ENCODE measurements at regions not wholly inside any gene's neighbourhood (a gene's known extent, or its start where the extent isn't known, plus 50 kb on each side); places are given as distances from the start of the nearest gene placed in this dataset.

DNA sequence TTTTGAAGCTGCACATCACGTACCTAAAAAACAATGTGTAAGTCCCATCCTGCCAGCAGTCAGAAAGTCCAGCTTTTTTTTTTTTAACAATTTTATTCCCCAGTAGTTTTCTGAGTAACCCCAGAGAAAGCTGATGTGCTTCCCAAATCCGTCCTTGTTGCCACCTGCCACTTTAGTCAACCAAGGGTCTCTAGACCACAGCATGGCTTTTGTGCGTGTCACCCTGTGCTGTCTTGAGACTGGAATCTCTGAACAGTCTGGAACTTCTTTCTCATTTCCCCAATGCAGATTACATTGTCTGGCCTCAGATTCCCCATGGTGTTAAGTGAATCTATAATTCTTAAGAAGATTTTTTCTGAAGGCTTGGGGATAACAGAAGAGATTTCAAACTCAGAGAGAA, 289.2 kb upstream of the KLF12 start (continued):
- TF ChIP-seq, protein P1, sequence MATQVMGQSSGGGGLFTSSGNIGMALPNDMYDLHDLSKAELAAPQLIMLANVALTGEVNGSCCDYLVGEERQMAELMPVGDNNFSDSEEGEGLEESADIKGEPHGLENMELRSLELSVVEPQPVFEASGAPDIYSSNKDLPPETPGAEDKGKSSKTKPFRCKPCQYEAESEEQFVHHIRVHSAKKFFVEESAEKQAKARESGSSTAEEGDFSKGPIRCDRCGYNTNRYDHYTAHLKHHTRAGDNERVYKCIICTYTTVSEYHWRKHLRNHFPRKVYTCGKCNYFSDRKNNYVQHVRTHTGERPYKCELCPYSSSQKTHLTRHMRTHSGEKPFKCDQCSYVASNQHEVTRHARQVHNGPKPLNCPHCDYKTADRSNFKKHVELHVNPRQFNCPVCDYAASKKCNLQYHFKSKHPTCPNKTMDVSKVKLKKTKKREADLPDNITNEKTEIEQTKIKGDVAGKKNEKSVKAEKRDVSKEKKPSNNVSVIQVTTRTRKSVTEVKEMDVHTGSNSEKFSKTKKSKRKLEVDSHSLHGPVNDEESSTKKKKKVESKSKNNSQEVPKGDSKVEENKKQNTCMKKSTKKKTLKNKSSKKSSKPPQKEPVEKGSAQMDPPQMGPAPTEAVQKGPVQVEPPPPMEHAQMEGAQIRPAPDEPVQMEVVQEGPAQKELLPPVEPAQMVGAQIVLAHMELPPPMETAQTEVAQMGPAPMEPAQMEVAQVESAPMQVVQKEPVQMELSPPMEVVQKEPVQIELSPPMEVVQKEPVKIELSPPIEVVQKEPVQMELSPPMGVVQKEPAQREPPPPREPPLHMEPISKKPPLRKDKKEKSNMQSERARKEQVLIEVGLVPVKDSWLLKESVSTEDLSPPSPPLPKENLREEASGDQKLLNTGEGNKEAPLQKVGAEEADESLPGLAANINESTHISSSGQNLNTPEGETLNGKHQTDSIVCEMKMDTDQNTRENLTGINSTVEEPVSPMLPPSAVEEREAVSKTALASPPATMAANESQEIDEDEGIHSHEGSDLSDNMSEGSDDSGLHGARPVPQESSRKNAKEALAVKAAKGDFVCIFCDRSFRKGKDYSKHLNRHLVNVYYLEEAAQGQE (IDR thresholded peaks at IDR 0.05; ENCODE audit: low read depth, low read length): no peak
- TF ChIP-seq SPI1 (IDR thresholded peaks at IDR 0.05; ENCODE audit: borderline replicate concordance, insufficient read depth, low read depth, low read length): no peak

DNA sequence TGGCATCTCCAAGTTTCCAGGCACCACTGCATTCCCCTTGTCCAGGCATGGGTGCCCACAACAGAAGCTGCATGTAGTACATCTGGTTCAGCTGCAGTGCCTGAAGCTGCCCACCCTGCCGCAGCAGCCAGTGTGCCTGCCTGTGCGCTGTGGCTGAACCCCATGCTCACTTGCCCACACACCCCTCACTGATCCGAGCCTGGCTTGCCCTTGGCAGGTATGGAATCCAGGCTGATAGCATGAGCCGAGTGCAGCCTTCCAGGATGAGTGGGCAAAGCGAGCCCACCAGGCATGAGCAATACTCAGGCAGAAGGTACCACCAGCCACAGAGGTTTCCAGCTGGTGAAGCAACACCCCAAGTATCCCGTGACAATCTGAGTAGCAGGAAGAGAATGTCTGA, 280.3 kb upstream of the KLF12 start:
- Histone ChIP-seq H3K79me2 (ENCODE audit: control insufficient read depth, insufficient read depth, low read length) (no peaks in the 10 kb centered on the region), H3K36me3 (ENCODE audit: control insufficient read depth in 2 of 2, insufficient read depth in 2 of 2, low read length in 1 of 2) (no peaks in the 10 kb centered on the region), H3K27ac (ENCODE audit: control insufficient read depth, insufficient read depth) (no peak overlapping the region), H3K9me3 (replicated peaks; ENCODE audit: control insufficient read depth, insufficient read depth, low read length) (no peaks in the 10 kb centered on the region), H3K4me3 (no peak overlapping the region), H3K4me1 (ENCODE audit: control insufficient read depth, insufficient read depth, low read length) (no peaks in the 10 kb centered on the region), H4K20me1 (ENCODE audit: control insufficient read depth, insufficient read depth) (no peaks in the 10 kb centered on the region), H3K27me3 (replicated peaks in 1 of 2; ENCODE audit: control insufficient read depth in 2 of 2, insufficient read depth in 2 of 2, low read length in 1 of 2) (no peaks in the 10 kb centered on the region), H2AFZ (ENCODE audit: control insufficient read depth, low read depth, low read length) (no peak overlapping the region), H3K9ac (ENCODE audit: control insufficient read depth, insufficient read depth, low read length) (no peak overlapping the region), H3K4me2 (ENCODE audit: control insufficient read depth, insufficient read depth) (no peak overlapping the region)
- ChIA-PET CTCF (no interaction called here), POLR2A (no interaction called here), SMC1A (ENCODE audit: uncharacterized antibody, unreplicated experiment) (no interaction called here), RAD21 (ENCODE audit: unreplicated experiment) (no interaction called here)
- WGBS (ENCODE audit: insufficient coverage, insufficient replicate concordance, low lambda C conversion rate, missing lambda C conversion rate): 30% methylated on average over 6 of the region's 6 CpGs
- BruUV-seq (replicated peaks): no TSS peak
- DNase-seq (ENCODE audit: low read depth, low spot score) (no peak), ATAC-seq (no peak), FAIRE-seq (no peak)
- intact Hi-C loops (cut with micrococcal nuclease; ENCODE audit: unreplicated experiment): no loop called here
- in situ Hi-C loops (cut with MboI): no loop called here
- TF ChIP-seq JUNB (IDR thresholded peaks at IDR 0.05) (no peak), NBN (IDR thresholded peaks at IDR 0.05) (no peak), CREM (IDR thresholded peaks at IDR 0.05; ENCODE audit: low read depth) (no peak), DPF2 (IDR thresholded peaks at IDR 0.05) (no peak), SMAD1 (IDR thresholded peaks at IDR 0.05; ENCODE audit: low read depth, partially characterized antibody) (no peak), NR2C2 (IDR thresholded peaks at IDR 0.05; ENCODE audit: borderline replicate concordance, control insufficient read depth, insufficient read length, low read depth) (no peak), PML (IDR thresholded peaks at IDR 0.05; ENCODE audit: low read length) (no peak), SRF (IDR thresholded peaks at IDR 0.05; ENCODE audit: low read depth in 2 of 2, low read length in 2 of 2) (no peak)
- TF ChIP-seq, protein P2, sequence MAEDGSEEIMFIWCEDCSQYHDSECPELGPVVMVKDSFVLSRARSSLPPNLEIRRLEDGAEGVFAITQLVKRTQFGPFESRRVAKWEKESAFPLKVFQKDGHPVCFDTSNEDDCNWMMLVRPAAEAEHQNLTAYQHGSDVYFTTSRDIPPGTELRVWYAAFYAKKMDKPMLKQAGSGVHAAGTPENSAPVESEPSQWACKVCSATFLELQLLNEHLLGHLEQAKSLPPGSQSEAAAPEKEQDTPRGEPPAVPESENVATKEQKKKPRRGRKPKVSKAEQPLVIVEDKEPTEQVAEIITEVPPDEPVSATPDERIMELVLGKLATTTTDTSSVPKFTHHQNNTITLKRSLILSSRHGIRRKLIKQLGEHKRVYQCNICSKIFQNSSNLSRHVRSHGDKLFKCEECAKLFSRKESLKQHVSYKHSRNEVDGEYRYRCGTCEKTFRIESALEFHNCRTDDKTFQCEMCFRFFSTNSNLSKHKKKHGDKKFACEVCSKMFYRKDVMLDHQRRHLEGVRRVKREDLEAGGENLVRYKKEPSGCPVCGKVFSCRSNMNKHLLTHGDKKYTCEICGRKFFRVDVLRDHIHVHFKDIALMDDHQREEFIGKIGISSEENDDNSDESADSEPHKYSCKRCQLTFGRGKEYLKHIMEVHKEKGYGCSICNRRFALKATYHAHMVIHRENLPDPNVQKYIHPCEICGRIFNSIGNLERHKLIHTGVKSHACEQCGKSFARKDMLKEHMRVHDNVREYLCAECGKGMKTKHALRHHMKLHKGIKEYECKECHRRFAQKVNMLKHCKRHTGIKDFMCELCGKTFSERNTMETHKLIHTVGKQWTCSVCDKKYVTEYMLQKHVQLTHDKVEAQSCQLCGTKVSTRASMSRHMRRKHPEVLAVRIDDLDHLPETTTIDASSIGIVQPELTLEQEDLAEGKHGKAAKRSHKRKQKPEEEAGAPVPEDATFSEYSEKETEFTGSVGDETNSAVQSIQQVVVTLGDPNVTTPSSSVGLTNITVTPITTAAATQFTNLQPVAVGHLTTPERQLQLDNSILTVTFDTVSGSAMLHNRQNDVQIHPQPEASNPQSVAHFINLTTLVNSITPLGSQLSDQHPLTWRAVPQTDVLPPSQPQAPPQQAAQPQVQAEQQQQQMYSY (CRISPR knock-in tag; IDR thresholded peaks at IDR 0.05): no peak
- TF ChIP-seq, protein P3, sequence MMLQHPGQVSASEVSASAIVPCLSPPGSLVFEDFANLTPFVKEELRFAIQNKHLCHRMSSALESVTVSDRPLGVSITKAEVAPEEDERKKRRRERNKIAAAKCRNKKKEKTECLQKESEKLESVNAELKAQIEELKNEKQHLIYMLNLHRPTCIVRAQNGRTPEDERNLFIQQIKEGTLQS (IDR thresholded peaks at IDR 0.05; ENCODE audit: borderline replicate concordance, extremely low read depth, low read depth, low read length): no peak
- TF ChIP-seq, protein P4, sequence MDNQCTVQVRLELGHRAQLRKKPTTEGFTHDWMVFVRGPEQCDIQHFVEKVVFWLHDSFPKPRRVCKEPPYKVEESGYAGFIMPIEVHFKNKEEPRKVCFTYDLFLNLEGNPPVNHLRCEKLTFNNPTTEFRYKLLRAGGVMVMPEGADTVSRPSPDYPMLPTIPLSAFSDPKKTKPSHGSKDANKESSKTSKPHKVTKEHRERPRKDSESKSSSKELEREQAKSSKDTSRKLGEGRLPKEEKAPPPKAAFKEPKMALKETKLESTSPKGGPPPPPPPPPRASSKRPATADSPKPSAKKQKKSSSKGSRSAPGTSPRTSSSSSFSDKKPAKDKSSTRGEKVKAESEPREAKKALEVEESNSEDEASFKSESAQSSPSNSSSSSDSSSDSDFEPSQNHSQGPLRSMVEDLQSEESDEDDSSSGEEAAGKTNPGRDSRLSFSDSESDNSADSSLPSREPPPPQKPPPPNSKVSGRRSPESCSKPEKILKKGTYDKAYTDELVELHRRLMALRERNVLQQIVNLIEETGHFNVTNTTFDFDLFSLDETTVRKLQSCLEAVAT (IDR thresholded peaks at IDR 0.05): no peak
- TF ChIP-seq, protein P5, sequence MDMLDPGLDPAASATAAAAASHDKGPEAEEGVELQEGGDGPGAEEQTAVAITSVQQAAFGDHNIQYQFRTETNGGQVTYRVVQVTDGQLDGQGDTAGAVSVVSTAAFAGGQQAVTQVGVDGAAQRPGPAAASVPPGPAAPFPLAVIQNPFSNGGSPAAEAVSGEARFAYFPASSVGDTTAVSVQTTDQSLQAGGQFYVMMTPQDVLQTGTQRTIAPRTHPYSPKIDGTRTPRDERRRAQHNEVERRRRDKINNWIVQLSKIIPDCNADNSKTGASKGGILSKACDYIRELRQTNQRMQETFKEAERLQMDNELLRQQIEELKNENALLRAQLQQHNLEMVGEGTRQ (IDR thresholded peaks at IDR 0.05; ENCODE audit: borderline replicate concordance, low read depth, low read length): no peak
